ENCODE measurements at regions not wholly inside any gene's neighbourhood (a gene's known extent, or its start where the extent isn't known, plus 50 kb on each side); places are given as distances from the start of the nearest gene placed in this dataset.

GRCh38 chr10:120047926-120048325, 155.4 kb downstream of the SEC23IP start:
- H3K27me3 ChIP-seq (ENCODE audit: control insufficient read depth in 2 of 2, insufficient read depth in 2 of 2, low read length in 2 of 2) = no peaks in the 10 kb centered on the region; a peak in 1 of 5 replicates
- ChIA-PET CTCF (ENCODE audit: low intra/inter-chr PET ratio) (no interaction called here), POLR2A (no interaction called here)
- DNase-seq (ENCODE audit: extremely low read depth in 1 of 4, low spot score in 3 of 4) = no peak
- H3K9me1 ChIP-seq (ENCODE audit: control insufficient read depth, insufficient read depth, low read length) = no peaks in the 10 kb centered on the region
- no peaks in the 10 kb centered on the region for H3K9me3 ChIP-seq (replicated peaks; ENCODE audit: control insufficient read depth, insufficient read depth, low read depth, low read length)
- H3K4me3 ChIP-seq = no peak overlapping the region
- H2AFZ ChIP-seq (ENCODE audit: low read depth, low read length) = no peak overlapping the region
- BruUV-seq (replicated peaks) = no TSS peak
- H3K36me3 ChIP-seq (ENCODE audit: control insufficient read depth, insufficient read depth, low read length) = no peaks in the 10 kb centered on the region
- H3K79me2 ChIP-seq (ENCODE audit: control insufficient read depth, insufficient read depth, low read length) = no peaks in the 10 kb centered on the region
- H3K4me2 ChIP-seq (ENCODE audit: insufficient read depth, low read length) = no peak overlapping the region
- H4K20me1 ChIP-seq (replicated peaks; ENCODE audit: control insufficient read depth, insufficient read depth, low read length) = no peaks in the 10 kb centered on the region
- no peaks in the 10 kb centered on the region for H3K4me1 ChIP-seq (replicated peaks in 1 of 2; ENCODE audit: control insufficient read depth in 2 of 2, insufficient read depth in 2 of 2, low read length in 2 of 2)
- no peak for ATAC-seq
- H3K27ac ChIP-seq (ENCODE audit: extremely low read depth, low read depth, low read length) = no peak overlapping the region
- H3K9ac ChIP-seq (ENCODE audit: insufficient read depth in 1 of 2, low read depth in 2 of 2, low read length in 2 of 2) = no peak overlapping the region
- in situ Hi-C loops (cut with MboI) (no loop called here), intact Hi-C loops (cut with micrococcal nuclease) (no loop called here)
- FAIRE-seq = no peak
- TF ChIP-seq LCOR (CRISPR knock-in tag; IDR thresholded peaks at IDR 0.05) (no peak), SREBF1 (IDR thresholded peaks at IDR 0.05; ENCODE audit: borderline replicate concordance, low read depth, low read length) (no peak), ZNF592 (IDR thresholded peaks at IDR 0.05) (no peak), CBFA2T2 (conservative IDR thresholded peaks at IDR 0.05) (no peak), ESRRA (IDR thresholded peaks at IDR 0.05; ENCODE audit: borderline replicate concordance, low read depth) (no peak)
- TF ChIP-seq, protein P1, sequence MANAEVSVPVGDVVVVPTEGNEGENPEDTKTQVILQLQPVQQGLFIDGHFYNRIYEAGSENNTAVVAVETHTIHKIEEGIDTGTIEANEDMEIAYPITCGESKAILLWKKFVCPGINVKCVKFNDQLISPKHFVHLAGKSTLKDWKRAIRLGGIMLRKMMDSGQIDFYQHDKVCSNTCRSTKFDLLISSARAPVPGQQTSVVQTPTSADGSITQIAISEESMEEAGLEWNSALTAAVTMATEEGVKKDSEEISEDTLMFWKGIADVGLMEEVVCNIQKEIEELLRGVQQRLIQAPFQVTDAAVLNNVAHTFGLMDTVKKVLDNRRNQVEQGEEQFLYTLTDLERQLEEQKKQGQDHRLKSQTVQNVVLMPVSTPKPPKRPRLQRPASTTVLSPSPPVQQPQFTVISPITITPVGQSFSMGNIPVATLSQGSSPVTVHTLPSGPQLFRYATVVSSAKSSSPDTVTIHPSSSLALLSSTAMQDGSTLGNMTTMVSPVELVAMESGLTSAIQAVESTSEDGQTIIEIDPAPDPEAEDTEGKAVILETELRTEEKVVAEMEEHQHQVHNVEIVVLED (CRISPR knock-in tag; IDR thresholded peaks at IDR 0.05) = no peak
